HG02588 (cell line): ENCODE measurements at regions not wholly inside any gene's neighbourhood (a gene's known extent, or its start where the extent isn't known, plus 50 kb on each side); places are given as distances from the start of the nearest gene placed in this dataset.

Source experiments
- ATAC-seq: cut with Tn5 transposase; IDR thresholded peaks from one replicate; pipeline ENCODE4 v1.9.1; 2021; ENCODE audit warnings: mild to moderate bottlenecking, moderate library complexity; ENCODE audit not compliant: unreplicated experiment

DNA sequence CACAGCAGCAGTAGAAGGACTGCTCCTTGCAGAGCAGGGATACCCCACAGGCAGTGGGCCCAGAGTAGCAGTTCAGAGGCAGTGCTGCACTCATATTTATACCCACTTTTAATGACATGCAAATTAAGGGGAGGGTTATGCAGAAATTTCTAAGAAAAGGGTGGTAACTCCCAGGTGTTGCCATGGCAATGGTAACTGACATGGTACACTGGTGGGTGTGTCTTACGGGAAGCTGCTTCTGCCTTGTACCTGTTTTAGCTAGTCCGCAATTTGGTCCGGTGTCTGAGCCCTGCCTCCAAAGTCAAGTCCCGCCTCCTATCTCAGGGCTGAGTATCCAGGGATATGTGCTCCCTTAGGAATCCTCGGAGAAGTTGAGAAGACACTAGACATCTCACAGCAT lies 79.2 kb upstream of the UQCRFS1 start:
- no peak for ATAC-seq

DNA sequence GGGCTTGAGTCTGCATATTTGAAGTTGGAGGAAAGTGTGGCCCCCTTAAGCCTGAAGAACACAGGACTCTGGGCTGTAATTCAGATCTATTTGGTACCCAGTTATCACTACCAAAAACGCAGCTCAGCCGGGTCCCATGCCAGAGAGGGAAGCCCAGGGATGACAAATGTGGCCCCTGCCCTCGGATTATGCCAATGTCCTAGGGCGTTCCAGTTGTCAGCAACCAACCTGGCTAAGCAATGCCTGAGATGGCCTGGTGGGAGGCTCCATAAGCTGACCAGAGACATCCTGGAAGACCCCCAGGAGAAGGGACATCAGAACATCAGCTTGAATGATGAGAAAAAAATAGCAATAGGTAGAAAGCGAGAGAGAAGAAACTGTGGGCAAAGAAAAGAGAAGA lies 79.6 kb upstream of the UQCRFS1 start:
- no peak for ATAC-seq

GRCh38 chr19:29293292-29293691 lies 80.3 kb upstream of the UQCRFS1 start:
- no peak for ATAC-seq

DNA sequence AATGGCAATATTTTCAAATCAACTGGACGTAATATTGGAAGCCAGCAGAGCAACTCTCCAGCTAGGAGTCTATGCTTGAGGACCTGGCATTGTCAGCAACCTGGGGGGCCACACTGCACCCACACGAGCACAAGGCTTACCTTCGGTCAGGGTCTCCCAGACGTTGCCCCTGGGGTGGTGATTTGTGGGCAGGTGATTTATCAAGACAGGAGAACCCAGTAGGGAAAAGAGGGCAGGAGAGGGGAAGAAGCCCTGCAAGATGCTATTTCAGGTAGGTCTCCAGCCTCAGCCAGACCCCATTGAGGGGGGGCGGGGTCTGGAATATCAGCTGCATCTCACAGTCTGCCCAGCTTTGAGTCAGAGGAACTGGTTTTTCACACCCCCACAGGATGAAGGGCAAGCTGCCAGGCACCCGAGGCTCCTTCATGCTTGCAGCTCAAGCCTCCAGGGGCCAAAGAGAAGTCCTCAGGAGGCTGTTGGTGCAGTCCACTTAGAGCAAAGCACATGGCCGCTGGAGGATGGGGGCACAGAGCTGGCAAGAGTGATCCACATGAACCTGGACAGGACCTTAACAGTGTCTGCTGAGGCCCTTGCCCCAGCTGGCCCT lies 80.9 kb upstream of the UQCRFS1 start:
- no peak for ATAC-seq

DNA sequence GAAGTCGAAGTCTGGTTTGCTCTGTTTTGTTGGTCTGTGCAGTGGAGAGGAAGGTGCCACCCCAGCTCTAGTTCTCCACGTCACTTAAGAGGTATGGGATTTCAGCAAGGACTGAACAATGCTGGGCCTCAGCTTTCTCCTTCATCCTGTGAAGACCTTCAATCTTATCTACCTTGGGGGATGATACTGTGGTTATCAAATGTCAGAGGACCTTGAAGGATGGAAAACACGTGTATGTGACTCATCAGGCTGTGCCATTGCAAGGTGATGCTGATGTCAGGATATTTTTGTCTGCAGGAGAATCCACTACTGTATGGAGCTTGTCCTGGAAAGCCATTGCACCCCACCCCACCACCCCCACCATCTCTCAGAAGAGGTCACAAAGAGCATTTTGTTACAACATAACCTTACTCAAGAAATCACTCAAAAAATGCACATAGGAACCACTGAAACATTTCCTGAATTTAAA lies 81.4 kb upstream of the UQCRFS1 start:
- no peak for ATAC-seq

DNA sequence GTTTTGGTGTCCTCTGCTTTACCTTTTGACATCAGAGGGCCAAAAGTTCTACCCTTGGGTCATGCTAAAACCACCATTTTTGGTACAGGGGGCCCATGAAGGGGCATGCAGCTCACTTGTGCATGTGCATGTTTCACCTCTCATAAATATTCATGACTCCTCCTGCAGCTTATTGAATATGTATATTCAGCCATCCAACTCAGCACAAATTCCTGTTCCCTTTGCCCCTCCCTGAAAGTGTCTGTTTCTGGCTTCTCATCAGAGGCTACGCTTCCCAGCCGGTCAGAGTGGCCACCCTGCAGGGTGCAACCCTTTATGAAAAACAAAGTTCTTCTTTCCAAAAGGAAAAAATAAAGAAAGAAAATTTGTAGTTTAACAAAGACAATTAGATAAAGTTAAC lies 82.3 kb upstream of the UQCRFS1 start:
- ATAC-seq: no peak

GRCh38 chr19:29297381-29297780 lies 84.4 kb upstream of the UQCRFS1 start:
- ATAC-seq: no peak

GRCh38 chr19:29299416-29300380 lies 86.7 kb upstream of the UQCRFS1 start:
- ATAC-seq: no peak

- ATAC-seq: no peak
Measured at GRCh38 chr19:29302002-29302928, 89.3 kb upstream of the UQCRFS1 start.

GRCh38 chr19:29303069-29303718 lies 90.2 kb upstream of the UQCRFS1 start:
- ATAC-seq: no peak

DNA sequence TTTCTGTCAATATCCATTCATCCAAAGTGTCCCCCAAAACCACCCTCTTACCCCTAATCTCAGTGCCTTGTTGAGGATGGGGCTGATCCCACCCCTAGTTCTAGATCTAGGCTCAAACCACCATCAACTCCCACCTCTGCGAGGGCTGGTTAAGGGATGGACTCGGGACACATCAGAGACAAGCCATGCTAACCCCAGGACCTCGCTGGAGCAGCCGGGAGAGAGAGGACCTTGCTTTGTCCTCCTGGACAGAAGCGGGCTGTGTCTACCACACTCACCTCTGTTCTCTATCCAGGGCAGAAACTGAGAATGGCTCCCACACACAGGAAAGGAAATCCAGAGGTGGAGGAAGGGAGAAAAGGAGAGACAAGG lies 90.8 kb upstream of the UQCRFS1 start:
- no peak for ATAC-seq

DNA sequence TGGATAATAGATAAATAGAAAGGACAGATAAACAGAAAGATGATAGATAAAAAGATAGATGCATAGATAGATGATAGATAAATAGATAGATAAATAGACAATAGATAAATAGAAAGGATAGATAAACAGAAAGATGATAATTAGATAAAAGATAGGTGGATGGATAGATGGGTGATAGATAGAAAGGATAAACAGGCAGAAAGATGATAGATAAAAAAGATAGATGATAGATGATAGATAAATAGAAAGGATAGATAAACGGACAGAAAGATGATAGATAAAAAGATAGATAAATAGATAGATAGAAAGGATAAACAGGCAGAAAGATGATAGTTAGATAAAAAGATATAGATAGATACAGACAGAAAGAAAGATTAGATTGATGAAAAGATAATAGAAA lies 92.3 kb upstream of the UQCRFS1 start:
- ATAC-seq: no peak

- no peak for ATAC-seq
Measured at GRCh38 chr19:29308977-29309590, 96.1 kb upstream of the UQCRFS1 start.

- ATAC-seq: no peak
Measured at GRCh38 chr19:29309637-29310036, 96.7 kb upstream of the UQCRFS1 start.

DNA sequence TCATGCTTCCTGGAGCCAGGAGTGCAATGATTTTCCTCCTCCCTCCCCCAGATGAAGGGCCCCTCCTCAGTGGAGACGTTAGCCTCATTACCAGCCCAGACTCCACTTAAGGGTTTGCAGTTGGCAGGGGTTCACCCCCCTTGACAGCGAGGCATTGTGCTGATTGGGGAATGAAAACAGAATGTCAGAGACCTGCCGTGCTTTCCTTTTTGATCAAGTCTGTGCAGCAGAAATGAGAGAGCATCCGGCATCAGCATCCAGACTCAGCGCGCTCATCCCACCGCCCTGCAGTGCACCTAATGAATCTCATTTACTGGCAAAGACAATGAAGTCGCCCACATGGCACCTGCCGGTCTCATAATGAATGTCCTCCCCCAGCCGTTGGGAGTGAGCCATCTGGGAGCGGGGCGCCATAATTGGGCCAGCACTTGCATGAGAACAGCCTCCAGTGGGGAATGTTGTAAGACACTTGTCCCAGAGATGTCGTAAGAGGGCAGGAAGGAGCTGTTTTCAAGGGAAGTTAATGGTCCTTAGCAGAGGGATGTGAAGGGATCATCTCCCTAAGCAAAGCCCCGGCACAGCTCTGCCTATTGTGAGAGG lies 98.3 kb upstream of the UQCRFS1 start:
- ATAC-seq: no peak

DNA sequence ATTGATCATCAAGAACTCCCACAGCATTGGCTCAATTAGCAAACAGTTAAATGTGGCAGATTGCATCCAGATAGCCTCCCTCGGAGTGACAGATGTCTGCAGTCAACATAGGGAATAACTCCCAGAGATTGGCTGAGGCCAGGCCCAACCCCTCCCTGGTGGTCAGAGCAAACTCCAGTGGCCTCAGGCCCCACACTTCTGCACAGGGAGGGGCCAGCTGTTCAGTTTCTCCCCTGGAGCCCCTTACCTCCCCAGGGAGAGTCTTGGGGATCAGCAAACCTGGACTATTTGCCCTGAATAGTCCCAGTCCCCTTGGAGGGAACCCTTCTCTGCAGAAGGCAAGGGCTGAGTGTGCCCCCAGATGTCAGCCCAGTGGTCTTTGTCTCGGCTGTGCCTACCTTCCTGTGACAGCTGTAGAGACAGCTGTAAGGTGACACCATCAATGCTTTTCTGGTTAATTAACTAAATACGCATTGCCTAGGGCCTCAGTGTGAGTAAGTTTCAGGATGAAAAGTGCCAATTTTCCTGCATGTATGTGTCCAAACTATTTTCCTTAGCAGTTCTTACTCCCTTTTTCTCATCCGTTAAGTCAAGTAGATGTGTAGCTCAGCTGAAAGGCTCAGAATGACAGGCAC lies 102.7 kb upstream of the UQCRFS1 start:
- ATAC-seq: no peak

DNA sequence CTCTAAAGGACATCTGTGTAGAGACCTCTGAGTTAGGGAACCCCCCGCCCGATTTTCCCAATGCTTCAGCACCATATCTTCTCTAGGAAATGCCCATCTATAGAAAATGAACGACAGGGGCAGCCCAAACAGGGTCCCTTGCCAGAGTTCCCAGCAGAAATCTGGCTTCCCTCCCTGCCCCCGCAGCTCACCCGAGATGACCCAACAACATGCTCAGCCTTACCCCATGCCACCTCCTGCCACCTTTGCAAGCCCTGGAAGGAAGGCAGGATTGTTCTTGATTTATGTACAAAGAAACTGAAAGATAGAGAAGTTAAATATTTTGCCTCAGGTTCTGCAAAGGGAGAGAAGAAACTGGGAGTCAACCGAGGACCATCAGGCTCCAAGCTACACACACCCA lies 105.6 kb upstream of the UQCRFS1 start:
- ATAC-seq: no peak

- no peak for ATAC-seq
Measured at GRCh38 chr19:29320086-29320485, 107.1 kb upstream of the UQCRFS1 start.

GRCh38 chr19:29320618-29321017 lies 107.7 kb upstream of the UQCRFS1 start:
- no peak for ATAC-seq
